ENCODE measurements at regions not wholly inside any gene's neighbourhood (a gene's known extent, or its start where the extent isn't known, plus 50 kb on each side); places are given as distances from the start of the nearest gene placed in this dataset.

- TF ChIP-seq ZBTB34 (CRISPR knock-in tag; IDR thresholded peaks at IDR 0.05) = no peak
- TF ChIP-seq RBM34 (IDR thresholded peaks at IDR 0.05; ENCODE audit: borderline replicate concordance, insufficient read depth, low read length) = no peak
- TF ChIP-seq PHF8 (IDR thresholded peaks at IDR 0.05; ENCODE audit: borderline replicate concordance, low read length) = no peak
- TF ChIP-seq ARID1B (IDR thresholded peaks at IDR 0.05) = peak; percentile 50; the same call in 1 of the 2 replicates
- peak; percentile 17; the same call in 1 of the 2 replicates for TF ChIP-seq CBFA2T3 (IDR thresholded peaks at IDR 0.05)
- 0 out of 2 replicates have a peak, but pooled peaks have one; percentile 58 for TF ChIP-seq DPF2 (IDR thresholded peaks at IDR 0.05)
- TF ChIP-seq FOXA3 (CRISPR knock-in tag; conservative IDR thresholded peaks at IDR 0.05 in 1 of 2, IDR thresholded peaks at IDR 0.05 in 1 of 2) = peak in 1 of 2 experiments; percentile 40; a peak in 2 of 4 replicates
- TF ChIP-seq ZNF778 (CRISPR knock-in tag; IDR thresholded peaks at IDR 0.05) = no peak
- peak; percentile 63; the same call in 1 of the 2 replicates for TF ChIP-seq CEBPG (CRISPR knock-in tag; IDR thresholded peaks at IDR 0.05)
- no peak for TF ChIP-seq CEBPG (tag; conservative IDR thresholded peaks at IDR 0.05 in 1 of 2, IDR thresholded peaks at IDR 0.05 in 1 of 2)
- TF ChIP-seq MNT (conservative IDR thresholded peaks at IDR 0.05) = peak in 1 of 2 experiments; percentile 40; a peak in 1 of 4 replicates
- TF ChIP-seq, protein P1, sequence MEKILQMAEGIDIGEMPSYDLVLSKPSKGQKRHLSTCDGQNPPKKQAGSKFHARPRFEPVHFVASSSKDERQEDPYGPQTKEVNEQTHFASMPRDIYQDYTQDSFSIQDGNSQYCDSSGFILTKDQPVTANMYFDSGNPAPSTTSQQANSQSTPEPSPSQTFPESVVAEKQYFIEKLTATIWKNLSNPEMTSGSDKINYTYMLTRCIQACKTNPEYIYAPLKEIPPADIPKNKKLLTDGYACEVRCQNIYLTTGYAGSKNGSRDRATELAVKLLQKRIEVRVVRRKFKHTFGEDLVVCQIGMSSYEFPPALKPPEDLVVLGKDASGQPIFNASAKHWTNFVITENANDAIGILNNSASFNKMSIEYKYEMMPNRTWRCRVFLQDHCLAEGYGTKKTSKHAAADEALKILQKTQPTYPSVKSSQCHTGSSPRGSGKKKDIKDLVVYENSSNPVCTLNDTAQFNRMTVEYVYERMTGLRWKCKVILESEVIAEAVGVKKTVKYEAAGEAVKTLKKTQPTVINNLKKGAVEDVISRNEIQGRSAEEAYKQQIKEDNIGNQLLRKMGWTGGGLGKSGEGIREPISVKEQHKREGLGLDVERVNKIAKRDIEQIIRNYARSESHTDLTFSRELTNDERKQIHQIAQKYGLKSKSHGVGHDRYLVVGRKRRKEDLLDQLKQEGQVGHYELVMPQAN (IDR thresholded peaks at IDR 0.05; ENCODE audit: borderline replicate concordance) = no peak
- no peak for TF ChIP-seq FOXK1 (CRISPR knock-in tag; IDR thresholded peaks at IDR 0.05; ENCODE audit: borderline replicate concordance)
- TF ChIP-seq MEF2D (tag; conservative IDR thresholded peaks at IDR 0.05; ENCODE audit: low read depth) = 0 out of 2 replicates have a peak, but pooled peaks have one; percentile 23
- TF ChIP-seq GABPB1 (CRISPR knock-in tag; IDR thresholded peaks at IDR 0.05) = 0 out of 2 replicates have a peak, but pooled peaks have one; percentile 26
- TF ChIP-seq, protein P2, sequence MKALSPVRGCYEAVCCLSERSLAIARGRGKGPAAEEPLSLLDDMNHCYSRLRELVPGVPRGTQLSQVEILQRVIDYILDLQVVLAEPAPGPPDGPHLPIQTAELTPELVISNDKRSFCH (CRISPR knock-in tag; IDR thresholded peaks at IDR 0.05) = no peak
- TF ChIP-seq, protein P2 (tag; IDR thresholded peaks at IDR 0.05) = no peak
- no peak for TF ChIP-seq ARHGAP35 (IDR thresholded peaks at IDR 0.05; ENCODE audit: partially characterized antibody)
- no peak for TF ChIP-seq KLF13 (tag; IDR thresholded peaks at IDR 0.05; ENCODE audit: borderline replicate concordance, low read depth)
- TF ChIP-seq ZFP30 (CRISPR knock-in tag; IDR thresholded peaks at IDR 0.05; ENCODE audit: borderline replicate concordance) = no peak
- TF ChIP-seq TEAD4 (IDR thresholded peaks at IDR 0.05; ENCODE audit: low read length) = peak; percentile 42; the same call in 1 of the 2 replicates
- TF ChIP-seq TEAD4 (CRISPR knock-in tag; IDR thresholded peaks at IDR 0.05; ENCODE audit: borderline replicate concordance) = no peak
- TF ChIP-seq SOX6 (IDR thresholded peaks at IDR 0.05) = peak; percentile 57
Measured at GRCh38 chr6:157760589-157761330, 62.3 kb upstream of the SNX9 start (continued).

All from K562 (cell line).